ENCODE measurements at regions not wholly inside any gene's neighbourhood (a gene's known extent, or its start where the extent isn't known, plus 50 kb on each side); places are given as distances from the start of the nearest gene placed in this dataset.

DNA sequence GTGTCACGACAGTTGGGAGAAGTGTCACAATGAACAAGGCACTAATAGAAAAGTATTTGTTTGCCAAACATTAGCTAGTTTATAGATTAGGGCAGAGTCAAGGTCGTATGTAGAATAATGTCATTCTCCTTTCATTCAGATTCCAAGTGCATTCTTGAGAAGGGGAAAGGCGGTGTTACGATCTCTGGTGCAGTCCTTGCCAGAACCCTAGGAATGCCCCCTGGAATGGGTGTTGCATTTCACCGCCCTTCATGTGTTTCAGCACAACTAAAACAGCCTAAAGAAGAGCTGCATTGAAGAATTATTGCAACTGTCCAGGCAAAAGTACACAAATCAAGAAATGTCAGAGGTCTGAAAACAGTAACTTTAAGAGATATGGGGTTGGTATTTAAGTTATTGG, 721.0 kb upstream of the WWC1 start:
- WGBS (ENCODE audit: low lambda C conversion rate), result 27% methylated on average over 5 of the region's 5 CpGs
- Histone ChIP-seq H3K4me2 (ENCODE audit: low read depth, low read length) (no peak overlapping the region), H4K20me1 (ENCODE audit: insufficient read depth, low read length) (no peaks in the 10 kb centered on the region), H3K27ac (ENCODE audit: extremely low read length, insufficient read depth, low read length) (no peak overlapping the region), H3K27me3 (ENCODE audit: control insufficient read depth in 1 of 2, insufficient read depth in 2 of 2, low read length in 2 of 2) (peaks cover 0 to 6% of the 10 kb centered on the region in 2 experiments; a peak in 1 of 5 replicates), H3K9me3 (ENCODE audit: low read length) (no peaks in the 10 kb centered on the region), H2AFZ (ENCODE audit: low read length) (no peak overlapping the region), H3K4me3 (replicated peaks in 1 of 3; ENCODE audit: insufficient read depth in 1 of 3, low read depth in 2 of 3, low read length in 3 of 3) (no peak overlapping the region), H3K36me3 (replicated peaks in 1 of 2; ENCODE audit: control insufficient read depth in 1 of 2, insufficient read depth in 2 of 2, low read length in 2 of 2) (no peaks in the 10 kb centered on the region), H3K4me1 (ENCODE audit: insufficient read depth, low read length) (no peaks in the 10 kb centered on the region), H3K9ac (ENCODE audit: insufficient read depth, low read depth, low read length) (no peak overlapping the region), H3K79me2 (ENCODE audit: insufficient read depth, low read length) (no peaks in the 10 kb centered on the region)
- FAIRE-seq (no peak), ATAC-seq (no peak), DNase-seq (ENCODE audit: low spot score) (no peak)
- intact Hi-C loops (cut with micrococcal nuclease; ENCODE audit: unreplicated experiment), result no loop called here
- ChIA-PET CTCF (ENCODE audit: low intra/inter-chr PET ratio, low total read pairs) (no interaction called here), POLR2A (no interaction called here)
- no TSS peak for BruUV-seq (replicated peaks)
- in situ Hi-C loops (cut with HindIII; ENCODE audit: extremely low pct_ligation_motif_present, low pct_unique_long_range_greater_than_20kb), result no loop called here
- TF ChIP-seq ZNF567 (CRISPR knock-in tag; IDR thresholded peaks at IDR 0.05; ENCODE audit: borderline replicate concordance) (no peak), ZNF432 (CRISPR knock-in tag; IDR thresholded peaks at IDR 0.05; ENCODE audit: borderline replicate concordance) (no peak), ZNF10 (CRISPR knock-in tag; IDR thresholded peaks at IDR 0.05; ENCODE audit: borderline replicate concordance, low read depth) (no peak), FOSL2 (CRISPR knock-in tag; IDR thresholded peaks at IDR 0.05) (no peak), NCOA2 (CRISPR knock-in tag; IDR thresholded peaks at IDR 0.05) (no peak), HNRNPL (IDR thresholded peaks at IDR 0.05; ENCODE audit: low read depth, low read length) (no peak), ZFY (CRISPR knock-in tag; IDR thresholded peaks at IDR 0.05) (no peak), NPAS2 (CRISPR knock-in tag; IDR thresholded peaks at IDR 0.05; ENCODE audit: borderline replicate concordance) (no peak), ZNF160 (CRISPR knock-in tag; IDR thresholded peaks at IDR 0.05) (no peak), CC2D1A (CRISPR knock-in tag; IDR thresholded peaks at IDR 0.05) (no peak), SP5 (CRISPR knock-in tag; IDR thresholded peaks at IDR 0.05; ENCODE audit: borderline replicate concordance, low read depth) (no peak), ZNF557 (CRISPR knock-in tag; IDR thresholded peaks at IDR 0.05) (no peak), NBN (conservative IDR thresholded peaks at IDR 0.05) (no peak), ZMAT3 (CRISPR knock-in tag; conservative IDR thresholded peaks at IDR 0.05) (no peak), NFE2L2 (IDR thresholded peaks at IDR 0.05; ENCODE audit: low read length) (no peak), ZFP41 (CRISPR knock-in tag; IDR thresholded peaks at IDR 0.05; ENCODE audit: borderline replicate concordance) (no peak)
- TF ChIP-seq, protein P1, sequence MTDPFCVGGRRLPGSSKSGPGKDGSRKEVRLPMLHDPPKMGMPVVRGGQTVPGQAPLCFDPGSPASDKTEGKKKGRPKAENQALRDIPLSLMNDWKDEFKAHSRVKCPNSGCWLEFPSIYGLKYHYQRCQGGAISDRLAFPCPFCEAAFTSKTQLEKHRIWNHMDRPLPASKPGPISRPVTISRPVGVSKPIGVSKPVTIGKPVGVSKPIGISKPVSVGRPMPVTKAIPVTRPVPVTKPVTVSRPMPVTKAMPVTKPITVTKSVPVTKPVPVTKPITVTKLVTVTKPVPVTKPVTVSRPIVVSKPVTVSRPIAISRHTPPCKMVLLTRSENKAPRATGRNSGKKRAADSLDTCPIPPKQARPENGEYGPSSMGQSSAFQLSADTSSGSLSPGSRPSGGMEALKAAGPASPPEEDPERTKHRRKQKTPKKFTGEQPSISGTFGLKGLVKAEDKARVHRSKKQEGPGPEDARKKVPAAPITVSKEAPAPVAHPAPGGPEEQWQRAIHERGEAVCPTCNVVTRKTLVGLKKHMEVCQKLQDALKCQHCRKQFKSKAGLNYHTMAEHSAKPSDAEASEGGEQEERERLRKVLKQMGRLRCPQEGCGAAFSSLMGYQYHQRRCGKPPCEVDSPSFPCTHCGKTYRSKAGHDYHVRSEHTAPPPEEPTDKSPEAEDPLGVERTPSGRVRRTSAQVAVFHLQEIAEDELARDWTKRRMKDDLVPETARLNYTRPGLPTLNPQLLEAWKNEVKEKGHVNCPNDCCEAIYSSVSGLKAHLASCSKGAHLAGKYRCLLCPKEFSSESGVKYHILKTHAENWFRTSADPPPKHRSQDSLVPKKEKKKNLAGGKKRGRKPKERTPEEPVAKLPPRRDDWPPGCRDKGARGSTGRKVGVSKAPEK (CRISPR knock-in tag; IDR thresholded peaks at IDR 0.05; ENCODE audit: borderline replicate concordance), result no peak
- TF ChIP-seq, protein P2, sequence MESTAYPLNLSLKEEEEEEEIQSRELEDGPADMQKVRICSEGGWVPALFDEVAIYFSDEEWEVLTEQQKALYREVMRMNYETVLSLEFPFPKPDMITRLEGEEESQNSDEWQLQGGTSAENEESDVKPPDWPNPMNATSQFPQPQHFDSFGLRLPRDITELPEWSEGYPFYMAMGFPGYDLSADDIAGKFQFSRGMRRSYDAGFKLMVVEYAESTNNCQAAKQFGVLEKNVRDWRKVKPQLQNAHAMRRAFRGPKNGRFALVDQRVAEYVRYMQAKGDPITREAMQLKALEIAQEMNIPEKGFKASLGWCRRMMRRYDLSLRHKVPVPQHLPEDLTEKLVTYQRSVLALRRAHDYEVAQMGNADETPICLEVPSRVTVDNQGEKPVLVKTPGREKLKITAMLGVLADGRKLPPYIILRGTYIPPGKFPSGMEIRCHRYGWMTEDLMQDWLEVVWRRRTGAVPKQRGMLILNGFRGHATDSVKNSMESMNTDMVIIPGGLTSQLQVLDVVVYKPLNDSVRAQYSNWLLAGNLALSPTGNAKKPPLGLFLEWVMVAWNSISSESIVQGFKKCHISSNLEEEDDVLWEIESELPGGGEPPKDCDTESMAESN (CRISPR knock-in tag; conservative IDR thresholded peaks at IDR 0.05), result no peak
